HG02885 (cell line): ENCODE measurements at regions not wholly inside any gene's neighbourhood (a gene's known extent, or its start where the extent isn't known, plus 50 kb on each side); places are given as distances from the start of the nearest gene placed in this dataset.

ENCODE experiments used
- ATAC-seq: cut with Tn5 transposase; IDR thresholded peaks from one replicate; pipeline ENCODE4 v1.9.1; 2021; ENCODE audit warnings: mild to moderate bottlenecking; ENCODE audit not compliant: unreplicated experiment, poor library complexity

GRCh38 chr4:29521281-29521680 lies 1198.9 kb upstream of the PCDH7 start:
- ATAC-seq = no peak

GRCh38 chr4:29536745-29537144 lies 1183.4 kb upstream of the PCDH7 start:
- ATAC-seq = no peak

GRCh38 chr4:29538889-29539646 lies 1181.1 kb upstream of the PCDH7 start:
- ATAC-seq = no peak

- ATAC-seq = peak; percentile 69
Observed at GRCh38 chr4:29540439-29541102, 1179.6 kb upstream of the PCDH7 start.

- ATAC-seq = no peak
Observed at GRCh38 chr4:29541757-29542156, 1178.4 kb upstream of the PCDH7 start.

- no peak for ATAC-seq
Observed at GRCh38 chr4:29549342-29549741, 1170.8 kb upstream of the PCDH7 start.

GRCh38 chr4:29551821-29552220 lies 1168.3 kb upstream of the PCDH7 start:
- ATAC-seq = no peak

- no peak for ATAC-seq
Observed at GRCh38 chr4:29553846-29554245, 1166.3 kb upstream of the PCDH7 start.

GRCh38 chr4:29558789-29559188 lies 1161.4 kb upstream of the PCDH7 start:
- no peak for ATAC-seq

- ATAC-seq = no peak
Observed at GRCh38 chr4:29559286-29559685, 1160.9 kb upstream of the PCDH7 start.

GRCh38 chr4:29560452-29560851 lies 1159.7 kb upstream of the PCDH7 start:
- no peak for ATAC-seq

GRCh38 chr4:29565256-29565655 lies 1154.9 kb upstream of the PCDH7 start:
- no peak for ATAC-seq

GRCh38 chr4:29566371-29566770 lies 1153.8 kb upstream of the PCDH7 start:
- ATAC-seq = no peak

GRCh38 chr4:29571322-29571721 lies 1148.8 kb upstream of the PCDH7 start:
- no peak for ATAC-seq

- no peak for ATAC-seq
Observed at GRCh38 chr4:29578329-29578728, 1141.8 kb upstream of the PCDH7 start.

- no peak for ATAC-seq
Observed at GRCh38 chr4:29581457-29581856, 1138.7 kb upstream of the PCDH7 start.

- ATAC-seq = no peak
Observed at GRCh38 chr4:29588617-29589016, 1131.6 kb upstream of the PCDH7 start.

GRCh38 chr4:29596228-29596627 lies 1123.9 kb upstream of the PCDH7 start:
- ATAC-seq = no peak

- ATAC-seq = no peak
Observed at GRCh38 chr4:29619168-29619567, 1101.0 kb upstream of the PCDH7 start.

- no peak for ATAC-seq
Observed at GRCh38 chr4:29632199-29632598, 1088.0 kb upstream of the PCDH7 start.

- no peak for ATAC-seq
Observed at GRCh38 chr4:29636961-29637360, 1083.2 kb upstream of the PCDH7 start.

GRCh38 chr4:29653221-29653620 lies 1066.9 kb upstream of the PCDH7 start:
- no peak for ATAC-seq
